Prostate gland (tissue), 2 donors: ENCODE measurements at regions not wholly inside any gene's neighbourhood (a gene's known extent, or its start where the extent isn't known, plus 50 kb on each side); places are given as distances from the start of the nearest gene placed in this dataset.

Source experiments
- POLR2A ChIP-seq: fragments of 450-650 bp; IDR thresholded peaks from one replicate; pipeline ENCODE4 v1.6.1; 2016; ENCODE audit warnings: antibody characterized with exemption, mild to moderate bottlenecking
- TF ChIP-seq, protein P1 (sequence below), 4 experiments: fragments of 200-600 bp in 2 of 4; fragments of 450-650 bp in 2 of 4; sonication (generic) in 2 of 4; IDR thresholded peaks; 1 replicate in 3 of 4; 2 replicates in 1 of 4; pipeline ENCODE4 v1.5.1; 2016 to 2019; ENCODE audit warnings: antibody characterized with exemption in 4 of 4, mild to moderate bottlenecking in 2 of 4, moderate library complexity in 2 of 4

DNA sequence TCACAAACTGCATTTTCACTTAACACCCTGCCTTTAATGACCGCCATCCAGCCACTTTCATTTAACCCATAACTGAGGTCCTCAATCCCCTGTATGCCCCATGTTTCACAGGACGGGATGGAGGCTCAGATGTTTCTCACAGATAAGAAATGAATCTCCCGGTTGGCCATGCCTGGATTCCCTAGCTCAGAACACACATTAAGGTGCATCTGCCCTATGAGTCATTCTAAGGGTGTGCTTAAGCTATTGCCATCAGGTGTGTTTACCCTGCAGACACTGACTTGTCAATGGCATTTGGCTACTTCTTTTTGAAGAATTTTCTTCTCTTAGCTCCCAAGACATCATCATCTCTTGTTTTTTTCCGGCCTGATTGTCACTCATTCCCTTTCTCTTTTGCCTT lies 222.6 kb upstream of the SMIM31 start:
- TF ChIP-seq, protein P1, sequence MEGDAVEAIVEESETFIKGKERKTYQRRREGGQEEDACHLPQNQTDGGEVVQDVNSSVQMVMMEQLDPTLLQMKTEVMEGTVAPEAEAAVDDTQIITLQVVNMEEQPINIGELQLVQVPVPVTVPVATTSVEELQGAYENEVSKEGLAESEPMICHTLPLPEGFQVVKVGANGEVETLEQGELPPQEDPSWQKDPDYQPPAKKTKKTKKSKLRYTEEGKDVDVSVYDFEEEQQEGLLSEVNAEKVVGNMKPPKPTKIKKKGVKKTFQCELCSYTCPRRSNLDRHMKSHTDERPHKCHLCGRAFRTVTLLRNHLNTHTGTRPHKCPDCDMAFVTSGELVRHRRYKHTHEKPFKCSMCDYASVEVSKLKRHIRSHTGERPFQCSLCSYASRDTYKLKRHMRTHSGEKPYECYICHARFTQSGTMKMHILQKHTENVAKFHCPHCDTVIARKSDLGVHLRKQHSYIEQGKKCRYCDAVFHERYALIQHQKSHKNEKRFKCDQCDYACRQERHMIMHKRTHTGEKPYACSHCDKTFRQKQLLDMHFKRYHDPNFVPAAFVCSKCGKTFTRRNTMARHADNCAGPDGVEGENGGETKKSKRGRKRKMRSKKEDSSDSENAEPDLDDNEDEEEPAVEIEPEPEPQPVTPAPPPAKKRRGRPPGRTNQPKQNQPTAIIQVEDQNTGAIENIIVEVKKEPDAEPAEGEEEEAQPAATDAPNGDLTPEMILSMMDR (IDR thresholded peaks at IDR 0.05), result no peak
- no peak for TF ChIP-seq POLR2A
